Ascending aorta (tissue), 2 donors: ENCODE measurements at regions not wholly inside any gene's neighbourhood (a gene's known extent, or its start where the extent isn't known, plus 50 kb on each side); places are given as distances from the start of the nearest gene placed in this dataset.

ENCODE experiments used
- DNase-seq, 2 donors: peaks; one replicate each; pipeline ENCODE4 v3.0.0-alpha.2; 2019; ENCODE audit warnings: low spot score in 2 of 2
- H3K27ac ChIP-seq, 2 donors: fragments of 200-600 bp; sonication (generic); one replicate each; pipeline ENCODE4 v1.5.1; 2016 to 2017; ENCODE audit warnings: mild to moderate bottlenecking in 1 of 2
- H3K27me3 ChIP-seq: fragments of 200-600 bp; sonication (generic); one replicate; pipeline ENCODE4 v1.5.1; 2017
- H3K36me3 ChIP-seq, 2 donors: fragments of 200-600 bp; sonication (generic); one replicate each; pipeline ENCODE4 v1.5.1; 2016
- H3K4me1 ChIP-seq, 2 donors: fragments of 200-600 bp; sonication (generic); one replicate each; pipeline ENCODE4 v1.5.1; 2016 to 2017; ENCODE audit warnings: mild to moderate bottlenecking in 1 of 2
- H3K4me3 ChIP-seq, 2 donors: fragments of 200-600 bp; sonication (generic); one replicate each; pipeline ENCODE4 v1.5.1; 2016 to 2017; ENCODE audit warnings: mild to moderate bottlenecking in 1 of 2
- H3K9me3 ChIP-seq, 2 donors: fragments of 200-600 bp; sonication (generic); one replicate each; pipeline ENCODE4 v1.5.1; 2016
- intact Hi-C: fragments of 100-400 bp; cut with DNase I; formaldehyde crosslinking; loops from one replicate; pipeline ENCODE4 v1.15.1; 2023
- TF ChIP-seq, protein P1 (sequence below), 3 experiments: fragments of 200-600 bp in 2 of 3; fragments of 450-650 bp in 1 of 3; sonication (generic) in 2 of 3; IDR thresholded peaks; one replicate each; pipeline ENCODE4 v1.5.1; 2016 to 2019; ENCODE audit warnings: antibody characterized with exemption in 3 of 3, mild to moderate bottlenecking in 1 of 3, moderate library complexity in 1 of 3

GRCh38 chr7:42740408-42740807 lies 171.5 kb downstream of the C7orf25 start:
- TF ChIP-seq, protein P1, sequence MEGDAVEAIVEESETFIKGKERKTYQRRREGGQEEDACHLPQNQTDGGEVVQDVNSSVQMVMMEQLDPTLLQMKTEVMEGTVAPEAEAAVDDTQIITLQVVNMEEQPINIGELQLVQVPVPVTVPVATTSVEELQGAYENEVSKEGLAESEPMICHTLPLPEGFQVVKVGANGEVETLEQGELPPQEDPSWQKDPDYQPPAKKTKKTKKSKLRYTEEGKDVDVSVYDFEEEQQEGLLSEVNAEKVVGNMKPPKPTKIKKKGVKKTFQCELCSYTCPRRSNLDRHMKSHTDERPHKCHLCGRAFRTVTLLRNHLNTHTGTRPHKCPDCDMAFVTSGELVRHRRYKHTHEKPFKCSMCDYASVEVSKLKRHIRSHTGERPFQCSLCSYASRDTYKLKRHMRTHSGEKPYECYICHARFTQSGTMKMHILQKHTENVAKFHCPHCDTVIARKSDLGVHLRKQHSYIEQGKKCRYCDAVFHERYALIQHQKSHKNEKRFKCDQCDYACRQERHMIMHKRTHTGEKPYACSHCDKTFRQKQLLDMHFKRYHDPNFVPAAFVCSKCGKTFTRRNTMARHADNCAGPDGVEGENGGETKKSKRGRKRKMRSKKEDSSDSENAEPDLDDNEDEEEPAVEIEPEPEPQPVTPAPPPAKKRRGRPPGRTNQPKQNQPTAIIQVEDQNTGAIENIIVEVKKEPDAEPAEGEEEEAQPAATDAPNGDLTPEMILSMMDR (IDR thresholded peaks at IDR 0.05): no peak
- Histone ChIP-seq H3K9me3 (no peaks in the 10 kb centered on the region), H3K4me1 (peaks cover 5 to 20% of the 10 kb centered on the region in 2 donors), H3K4me3 (no peak overlapping the region), H3K27me3 (no peaks in the 10 kb centered on the region), H3K27ac (no peak overlapping the region), H3K36me3 (no peaks in the 10 kb centered on the region)
- intact Hi-C loops: no loop called here
- DNase-seq: no peak

DNA sequence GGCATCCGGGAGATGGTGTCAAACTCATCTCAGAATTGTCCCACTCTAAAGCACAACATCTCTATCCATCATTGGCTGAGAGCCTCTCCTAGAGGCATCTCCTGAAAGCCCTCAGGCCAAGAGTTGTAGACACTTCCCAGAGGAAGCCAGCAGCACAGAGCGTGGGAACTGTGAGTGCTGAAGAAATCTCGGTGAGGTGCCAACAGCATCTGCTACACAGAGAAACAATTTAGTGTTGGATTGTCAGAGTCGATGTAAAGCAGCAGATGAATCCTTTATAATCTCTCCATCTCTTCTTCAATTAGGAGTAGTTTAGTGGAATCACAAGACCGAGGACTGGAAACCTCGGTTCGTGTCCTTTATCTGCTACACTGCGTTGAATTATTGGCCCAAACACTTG lies 172.2 kb downstream of the C7orf25 start:
- Histone ChIP-seq H3K36me3 (no peaks in the 10 kb centered on the region), H3K27ac (peak overlapping the region in 1 of 2 donors; percentile 14), H3K4me1 (peaks cover 5 to 15% of the 10 kb centered on the region in 2 donors), H3K9me3 (no peaks in the 10 kb centered on the region), H3K4me3 (no peak overlapping the region), H3K27me3 (no peaks in the 10 kb centered on the region)
- DNase-seq: no peak
- TF ChIP-seq, protein P1 (IDR thresholded peaks at IDR 0.05): no peak
- intact Hi-C loops: no loop called here

DNA sequence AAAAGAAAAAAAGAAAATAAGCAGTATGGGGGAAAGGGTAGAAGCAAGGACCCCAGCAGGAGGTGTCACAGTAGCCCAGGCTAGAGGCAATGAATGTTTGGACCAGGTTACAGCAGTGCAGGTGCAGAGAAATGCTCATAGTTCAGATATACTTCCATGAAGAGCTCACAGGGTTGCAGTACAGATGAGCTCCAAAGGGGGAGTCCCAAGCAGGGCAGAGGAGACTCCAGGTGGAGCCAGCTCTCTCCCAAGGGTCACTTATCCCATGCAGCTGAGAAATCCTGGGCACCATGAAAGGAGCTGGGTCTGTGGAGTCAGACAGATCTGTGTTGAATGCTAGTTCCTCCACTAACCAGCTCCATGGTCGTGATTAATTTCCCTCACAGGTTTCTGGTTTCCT lies 174.9 kb downstream of the C7orf25 start:
- no peaks in the 10 kb centered on the region for H3K36me3 ChIP-seq
- TF ChIP-seq, protein P1 (IDR thresholded peaks at IDR 0.05): no peak
- H3K27me3 ChIP-seq: no peaks in the 10 kb centered on the region
- H3K9me3 ChIP-seq: no peaks in the 10 kb centered on the region
- peaks cover 5 to 24% of the 10 kb centered on the region in 2 donors for H3K4me1 ChIP-seq
- intact Hi-C loops: no loop called here
- H3K4me3 ChIP-seq: no peak overlapping the region
- no peak for DNase-seq
- H3K27ac ChIP-seq: no peak overlapping the region

DNA sequence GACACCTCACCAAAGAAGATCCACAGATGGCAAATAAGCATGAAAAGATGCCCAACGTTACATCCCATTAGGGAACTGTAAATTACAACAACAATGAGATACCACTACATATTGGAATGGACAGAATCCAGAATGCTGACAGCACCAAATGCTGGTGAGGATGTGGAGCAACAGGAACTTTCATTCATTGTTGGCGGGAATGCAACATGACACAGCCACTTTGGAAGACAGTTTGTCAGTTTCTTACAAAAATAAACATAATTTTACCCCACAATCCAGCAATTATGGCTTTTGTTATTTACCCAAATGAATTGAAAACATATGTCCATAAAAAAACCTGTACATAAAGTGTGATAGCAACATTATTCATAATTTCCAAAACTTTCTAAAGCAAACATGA lies 176.8 kb downstream of the C7orf25 start:
- Histone ChIP-seq H3K27me3 (no peaks in the 10 kb centered on the region), H3K4me1 (peaks cover 3 to 24% of the 10 kb centered on the region in 2 donors), H3K4me3 (no peak overlapping the region), H3K36me3 (no peaks in the 10 kb centered on the region), H3K9me3 (no peaks in the 10 kb centered on the region), H3K27ac (no peak overlapping the region)
- intact Hi-C loops: no loop called here
- TF ChIP-seq, protein P1 (IDR thresholded peaks at IDR 0.05): no peak
- DNase-seq: no peak

- Histone ChIP-seq H3K36me3 (no peaks in the 10 kb centered on the region), H3K4me1 (peaks cover 0 to 19% of the 10 kb centered on the region in 2 donors), H3K27ac (no peak overlapping the region), H3K9me3 (no peaks in the 10 kb centered on the region), H3K4me3 (no peak overlapping the region), H3K27me3 (no peaks in the 10 kb centered on the region)
- DNase-seq: no peak
- TF ChIP-seq, protein P1 (IDR thresholded peaks at IDR 0.05): no peak
- intact Hi-C loops: no loop called here
These were observed 177.3 kb downstream of the C7orf25 start for GRCh38 chr7:42734568-42734967.

DNA sequence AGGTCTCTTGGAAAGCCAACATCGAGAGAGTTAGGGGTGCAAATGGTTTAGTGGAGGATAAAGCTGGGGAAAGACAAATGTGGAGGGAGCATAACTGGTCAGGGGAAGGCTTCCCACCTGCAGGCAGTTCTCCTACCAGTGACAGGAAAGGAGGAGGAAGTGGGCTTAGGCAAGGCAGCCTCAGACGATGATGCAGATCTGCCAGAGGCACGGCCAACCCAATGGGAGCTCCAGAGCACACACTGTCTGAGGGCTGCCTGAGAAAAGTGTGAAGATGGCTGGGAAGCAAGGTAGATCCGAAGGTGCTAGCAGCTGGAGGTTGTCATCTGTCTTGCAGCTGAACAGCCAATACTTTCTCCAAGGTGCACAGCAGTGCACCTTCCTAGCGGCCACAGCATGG lies 178.8 kb downstream of the C7orf25 start:
- Histone ChIP-seq H3K4me1 (peaks cover 0 to 16% of the 10 kb centered on the region in 2 donors), H3K4me3 (no peak overlapping the region), H3K27ac (no peak overlapping the region), H3K9me3 (no peaks in the 10 kb centered on the region), H3K36me3 (no peaks in the 10 kb centered on the region), H3K27me3 (no peaks in the 10 kb centered on the region)
- TF ChIP-seq, protein P1 (IDR thresholded peaks at IDR 0.05): no peak
- intact Hi-C loops: no loop called here
- no peak for DNase-seq
